GOT3 (cell line): ENCODE measurements at regions not wholly inside any gene's neighbourhood (a gene's known extent, or its start where the extent isn't known, plus 50 kb on each side); places are given as distances from the start of the nearest gene placed in this dataset.
"Not testable (repeated sequence)": the region's sequence is repeated elsewhere in the genome, so short reads cannot be mapped to it uniquely, and the experiment has no call there.

Source experiments
- DNase-seq: peaks from one replicate; lab custom pipeline; 2025; ENCODE audit warnings: mixed read lengths; lab: John Stamatoyannopoulos, UW

GRCh38 chr10:6926971-6927370, 346.9 kb upstream of the PRKCQ start:
- DNase-seq, result no peak

GRCh38 chr10:6925146-6925545, 345.1 kb upstream of the PRKCQ start:
- DNase-seq, result no peak

GRCh38 chr10:6924166-6924565, 344.1 kb upstream of the PRKCQ start:
- no peak for DNase-seq

- DNase-seq, result not testable (repeated sequence)
These were observed 340.9 kb upstream of the PRKCQ start for GRCh38 chr10:6921026-6921425.

- no peak for DNase-seq
These were observed 340.3 kb upstream of the PRKCQ start for GRCh38 chr10:6920072-6921019.

GRCh38 chr10:6919077-6919476, 339.0 kb upstream of the PRKCQ start:
- no peak for DNase-seq

- no peak for DNase-seq
These were observed 338.2 kb upstream of the PRKCQ start for GRCh38 chr10:6918305-6918704.

GRCh38 chr10:6917125-6917524, 337.0 kb upstream of the PRKCQ start:
- DNase-seq, result no peak

- no peak for DNase-seq
These were observed 336.5 kb upstream of the PRKCQ start for GRCh38 chr10:6916601-6917000.

GRCh38 chr10:6915307-6915706, 335.2 kb upstream of the PRKCQ start:
- DNase-seq, result no peak

GRCh38 chr10:6912929-6913328, 332.9 kb upstream of the PRKCQ start:
- DNase-seq, result no peak

- DNase-seq, result no peak
These were observed 332.3 kb upstream of the PRKCQ start for GRCh38 chr10:6912424-6912823.

- DNase-seq, result no peak
These were observed 331.9 kb upstream of the PRKCQ start for GRCh38 chr10:6912021-6912420.

- no peak for DNase-seq
These were observed 330.0 kb upstream of the PRKCQ start for GRCh38 chr10:6909905-6910560.

- no peak for DNase-seq
These were observed 327.9 kb upstream of the PRKCQ start for GRCh38 chr10:6907877-6908530.

GRCh38 chr10:6894405-6894804, 314.3 kb upstream of the PRKCQ start:
- no peak for DNase-seq

GRCh38 chr10:6892864-6893263, 312.8 kb upstream of the PRKCQ start:
- no peak for DNase-seq

GRCh38 chr10:6891924-6892323, 311.8 kb upstream of the PRKCQ start:
- no peak for DNase-seq

- no peak for DNase-seq
These were observed 309.6 kb upstream of the PRKCQ start for GRCh38 chr10:6889718-6890117.

GRCh38 chr10:6888434-6888833, 308.4 kb upstream of the PRKCQ start:
- no peak for DNase-seq

- no peak for DNase-seq
These were observed 305.2 kb upstream of the PRKCQ start for GRCh38 chr10:6885284-6885683.

GRCh38 chr10:6881987-6882386, 301.9 kb upstream of the PRKCQ start:
- DNase-seq, result no peak
